ENCODE measurements at regions not wholly inside any gene's neighbourhood (a gene's known extent, or its start where the extent isn't known, plus 50 kb on each side); places are given as distances from the start of the nearest gene placed in this dataset.

DNA sequence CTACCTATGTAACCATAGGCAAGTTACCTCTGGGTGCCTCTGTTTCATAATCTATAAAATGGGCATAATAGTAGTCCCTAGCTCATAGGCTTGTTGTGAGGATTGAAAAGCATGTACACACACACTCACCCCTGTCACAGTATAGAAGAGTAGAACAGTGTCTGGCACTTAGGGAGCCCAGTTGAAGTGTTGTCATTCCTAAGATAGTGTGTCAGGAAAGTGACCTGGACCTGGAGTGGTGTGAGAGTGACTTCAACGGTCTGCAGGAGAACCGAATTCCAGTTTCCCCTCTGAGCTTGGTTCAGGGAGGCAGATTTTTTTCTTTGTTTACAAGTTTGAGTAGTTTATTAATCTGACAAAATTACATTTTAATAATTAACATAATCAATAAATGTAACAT lies 229.9 kb upstream of the MAP3K7 start:
- no peak overlapping the region for H3K9ac ChIP-seq (ENCODE audit: low read depth, low read length)
- H3K4me1 ChIP-seq (ENCODE audit: control insufficient read depth, insufficient read depth, low read length), result no peaks in the 10 kb centered on the region
- H3K27me3 ChIP-seq (ENCODE audit: control insufficient read depth, insufficient read depth, low read length), result no peaks in the 10 kb centered on the region
- no peak overlapping the region for H3K4me3 ChIP-seq (ENCODE audit: low read depth, low read length)
- H3K36me3 ChIP-seq (ENCODE audit: control insufficient read depth, insufficient read depth, low read length), result no peaks in the 10 kb centered on the region
- H3K9me3 ChIP-seq (ENCODE audit: control insufficient read depth, insufficient read depth, low read length), result no peaks in the 10 kb centered on the region

DNA sequence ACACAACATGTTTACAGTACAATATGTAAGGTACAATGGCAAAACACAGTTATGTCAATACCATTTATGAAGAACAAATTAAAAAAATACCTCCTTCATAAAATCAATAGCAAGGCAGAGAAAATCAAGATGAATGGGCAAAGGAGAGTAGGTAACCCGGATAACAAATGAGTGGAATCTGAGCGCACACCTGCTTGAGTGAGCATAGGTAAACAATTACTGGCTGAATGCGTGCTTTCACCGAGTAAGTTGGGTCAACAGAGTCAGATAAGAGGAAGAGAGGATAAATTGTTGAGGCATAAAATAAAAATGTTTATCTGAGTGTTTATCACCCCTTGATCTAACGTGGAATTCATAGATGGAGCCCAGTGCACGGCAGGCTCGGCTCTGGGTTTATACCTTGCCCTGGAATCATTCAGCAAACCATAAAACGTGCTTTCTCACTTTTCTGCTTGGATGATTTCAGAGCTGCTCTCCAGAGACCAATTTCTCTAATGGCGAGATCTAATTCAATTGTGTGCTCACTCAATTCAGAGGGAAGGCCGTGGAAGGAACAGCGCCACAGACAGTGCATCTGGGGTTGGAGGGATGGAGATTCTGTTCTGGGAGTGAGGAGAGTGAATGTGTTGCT lies 224.8 kb upstream of the MAP3K7 start:
- H3K36me3 ChIP-seq (ENCODE audit: control insufficient read depth, insufficient read depth, low read length), result no peaks in the 10 kb centered on the region

GRCh38 chr6:90809035-90809434 lies 222.2 kb upstream of the MAP3K7 start:
- Histone ChIP-seq H3K9ac (ENCODE audit: low read depth, low read length) (no peak overlapping the region), H3K4me3 (ENCODE audit: low read depth, low read length) (no peak overlapping the region), H3K27me3 (ENCODE audit: control insufficient read depth, insufficient read depth, low read length) (no peaks in the 10 kb centered on the region), H3K9me3 (ENCODE audit: control insufficient read depth, insufficient read depth, low read length) (no peaks in the 10 kb centered on the region), H3K36me3 (ENCODE audit: control insufficient read depth, insufficient read depth, low read length) (no peaks in the 10 kb centered on the region), H3K4me1 (ENCODE audit: control insufficient read depth, insufficient read depth, low read length) (peaks cover 19% of the 10 kb centered on the region)

More for the DNA sequence above, 224.8 kb upstream of the MAP3K7 start:
- Histone ChIP-seq H3K27me3 (ENCODE audit: control insufficient read depth, insufficient read depth, low read length) (no peaks in the 10 kb centered on the region), H3K4me3 (ENCODE audit: low read depth, low read length) (no peak overlapping the region), H3K9ac (ENCODE audit: low read depth, low read length) (no peak overlapping the region), H3K4me1 (ENCODE audit: control insufficient read depth, insufficient read depth, low read length) (peaks cover 19% of the 10 kb centered on the region), H3K9me3 (ENCODE audit: control insufficient read depth, insufficient read depth, low read length) (no peaks in the 10 kb centered on the region)

GRCh38 chr6:90807791-90808701 lies 221.2 kb upstream of the MAP3K7 start:
- Histone ChIP-seq H3K27me3 (ENCODE audit: control insufficient read depth, insufficient read depth, low read length) (no peaks in the 10 kb centered on the region), H3K9me3 (ENCODE audit: control insufficient read depth, insufficient read depth, low read length) (no peaks in the 10 kb centered on the region), H3K36me3 (ENCODE audit: control insufficient read depth, insufficient read depth, low read length) (no peaks in the 10 kb centered on the region), H3K9ac (ENCODE audit: low read depth, low read length) (no peak overlapping the region), H3K4me1 (ENCODE audit: control insufficient read depth, insufficient read depth, low read length) (peaks cover 19% of the 10 kb centered on the region), H3K4me3 (ENCODE audit: low read depth, low read length) (no peak overlapping the region)

DNA sequence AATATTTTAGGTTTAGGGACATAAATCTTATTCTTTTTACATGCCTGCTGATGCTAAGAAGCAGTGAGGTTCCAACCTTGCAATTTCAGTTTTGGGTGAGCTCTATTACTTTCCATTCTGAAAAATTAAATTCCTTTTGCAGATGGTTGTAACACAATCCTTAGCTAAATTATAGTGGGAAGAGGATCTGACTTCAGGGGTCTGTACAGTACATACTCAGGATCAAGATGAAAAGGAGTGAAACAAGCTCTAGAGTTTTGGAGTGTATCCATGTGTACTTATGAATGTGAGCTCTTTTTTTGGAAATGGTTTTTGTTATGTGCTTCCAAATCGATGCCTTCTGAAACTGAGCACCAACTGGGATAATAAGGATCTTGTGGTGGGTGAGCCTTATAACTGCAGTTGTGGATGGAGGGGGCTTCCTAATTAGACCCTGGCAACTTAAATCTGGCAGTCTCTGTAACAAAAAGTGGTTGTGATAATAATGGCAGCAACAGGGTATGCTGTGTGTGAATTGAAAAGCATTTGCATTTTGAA lies 218.8 kb upstream of the MAP3K7 start:
- Histone ChIP-seq H3K4me3 (ENCODE audit: low read depth, low read length) (no peak overlapping the region), H3K9ac (ENCODE audit: low read depth, low read length) (no peak overlapping the region), H3K36me3 (ENCODE audit: control insufficient read depth, insufficient read depth, low read length) (no peaks in the 10 kb centered on the region), H3K4me1 (ENCODE audit: control insufficient read depth, insufficient read depth, low read length) (peaks cover 19% of the 10 kb centered on the region), H3K27me3 (ENCODE audit: control insufficient read depth, insufficient read depth, low read length) (no peaks in the 10 kb centered on the region), H3K9me3 (ENCODE audit: control insufficient read depth, insufficient read depth, low read length) (no peaks in the 10 kb centered on the region)

DNA sequence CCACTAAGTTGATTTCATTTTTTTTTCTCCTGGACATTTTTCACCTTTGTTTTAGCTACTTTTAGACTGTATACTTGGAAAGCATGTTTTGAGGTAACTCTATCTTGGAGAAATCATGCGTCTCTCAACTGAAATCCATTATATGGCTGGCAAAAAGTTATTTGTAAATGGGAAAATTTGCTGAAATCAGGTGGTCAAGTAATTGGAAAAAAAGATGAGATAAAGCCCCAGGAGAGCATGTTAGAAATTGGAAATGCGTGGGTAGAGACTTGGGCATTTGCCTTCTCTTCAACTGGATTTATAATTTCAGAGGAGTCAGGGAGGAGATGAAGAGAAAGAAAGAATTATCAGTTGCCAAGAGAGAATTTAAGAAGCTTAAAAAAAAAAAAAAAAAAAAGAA lies 217.1 kb upstream of the MAP3K7 start:
- no peaks in the 10 kb centered on the region for H3K9me3 ChIP-seq (ENCODE audit: control insufficient read depth, insufficient read depth, low read length)
- H3K36me3 ChIP-seq (ENCODE audit: control insufficient read depth, insufficient read depth, low read length), result no peaks in the 10 kb centered on the region
- H3K9ac ChIP-seq (ENCODE audit: low read depth, low read length), result no peak overlapping the region
- no peak overlapping the region for H3K4me3 ChIP-seq (ENCODE audit: low read depth, low read length)
- H3K27me3 ChIP-seq (ENCODE audit: control insufficient read depth, insufficient read depth, low read length), result no peaks in the 10 kb centered on the region
- H3K4me1 ChIP-seq (ENCODE audit: control insufficient read depth, insufficient read depth, low read length), result peaks cover 12% of the 10 kb centered on the region

DNA sequence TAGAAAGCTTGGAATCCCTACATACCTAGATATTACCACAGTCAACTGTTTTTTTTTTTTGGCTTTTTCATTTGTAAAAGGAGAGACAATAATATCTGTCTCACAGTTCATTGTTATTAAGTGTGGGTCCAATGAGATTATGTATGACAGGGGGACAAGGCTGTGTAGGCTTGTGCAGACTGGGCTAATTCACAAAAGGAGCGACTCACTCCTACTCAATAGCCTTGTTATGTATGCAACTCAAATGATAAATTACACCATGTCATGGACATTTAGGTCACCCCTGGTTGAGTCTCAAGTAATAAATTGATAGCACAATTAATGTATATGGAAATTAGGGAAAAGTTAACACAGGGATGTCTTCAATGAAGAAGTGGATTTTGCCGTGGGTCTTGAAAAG lies 208.2 kb upstream of the MAP3K7 start:
- Histone ChIP-seq H3K9ac (ENCODE audit: low read depth, low read length) (no peak overlapping the region), H3K27me3 (ENCODE audit: control insufficient read depth, insufficient read depth, low read length) (no peaks in the 10 kb centered on the region), H3K4me3 (ENCODE audit: low read depth, low read length) (no peak overlapping the region), H3K4me1 (ENCODE audit: control insufficient read depth, insufficient read depth, low read length) (peaks cover 5% of the 10 kb centered on the region), H3K9me3 (ENCODE audit: control insufficient read depth, insufficient read depth, low read length) (no peaks in the 10 kb centered on the region), H3K36me3 (ENCODE audit: control insufficient read depth, insufficient read depth, low read length) (no peaks in the 10 kb centered on the region)

- Histone ChIP-seq H3K4me3 (ENCODE audit: low read depth, low read length) (no peak overlapping the region), H3K27me3 (ENCODE audit: control insufficient read depth, insufficient read depth, low read length) (no peaks in the 10 kb centered on the region), H3K36me3 (ENCODE audit: control insufficient read depth, insufficient read depth, low read length) (no peaks in the 10 kb centered on the region), H3K4me1 (ENCODE audit: control insufficient read depth, insufficient read depth, low read length) (peaks cover 5% of the 10 kb centered on the region), H3K9me3 (ENCODE audit: control insufficient read depth, insufficient read depth, low read length) (no peaks in the 10 kb centered on the region), H3K9ac (ENCODE audit: low read depth, low read length) (no peak overlapping the region)
These were observed 206.9 kb upstream of the MAP3K7 start for GRCh38 chr6:90793771-90794170.

DNA sequence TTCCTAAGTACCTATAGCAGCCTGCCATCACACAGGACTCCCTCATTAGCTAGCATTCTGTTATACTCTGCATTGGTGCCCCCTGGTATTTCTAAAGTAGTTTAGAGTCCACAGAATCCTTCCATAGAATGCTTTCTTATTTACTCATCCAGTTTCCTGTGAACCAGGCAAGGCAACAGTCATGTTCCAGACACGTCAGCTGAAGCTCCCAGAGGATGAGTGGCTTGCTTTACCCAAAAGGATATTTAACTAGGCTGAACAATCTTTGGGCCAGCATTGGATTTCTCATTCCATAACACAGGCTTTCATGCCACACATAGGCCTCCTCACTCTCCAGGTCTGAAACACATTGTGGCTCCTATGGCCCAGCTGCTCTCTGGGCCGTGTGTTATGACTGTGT lies 203.8 kb upstream of the MAP3K7 start:
- no peaks in the 10 kb centered on the region for H3K36me3 ChIP-seq (ENCODE audit: control insufficient read depth, insufficient read depth, low read length)
- H3K9ac ChIP-seq (ENCODE audit: low read depth, low read length), result no peak overlapping the region
- H3K4me3 ChIP-seq (ENCODE audit: low read depth, low read length), result no peak overlapping the region
- H3K9me3 ChIP-seq (ENCODE audit: control insufficient read depth, insufficient read depth, low read length), result no peaks in the 10 kb centered on the region
- no peaks in the 10 kb centered on the region for H3K27me3 ChIP-seq (ENCODE audit: control insufficient read depth, insufficient read depth, low read length)
- peaks cover 5% of the 10 kb centered on the region for H3K4me1 ChIP-seq (ENCODE audit: control insufficient read depth, insufficient read depth, low read length)

DNA sequence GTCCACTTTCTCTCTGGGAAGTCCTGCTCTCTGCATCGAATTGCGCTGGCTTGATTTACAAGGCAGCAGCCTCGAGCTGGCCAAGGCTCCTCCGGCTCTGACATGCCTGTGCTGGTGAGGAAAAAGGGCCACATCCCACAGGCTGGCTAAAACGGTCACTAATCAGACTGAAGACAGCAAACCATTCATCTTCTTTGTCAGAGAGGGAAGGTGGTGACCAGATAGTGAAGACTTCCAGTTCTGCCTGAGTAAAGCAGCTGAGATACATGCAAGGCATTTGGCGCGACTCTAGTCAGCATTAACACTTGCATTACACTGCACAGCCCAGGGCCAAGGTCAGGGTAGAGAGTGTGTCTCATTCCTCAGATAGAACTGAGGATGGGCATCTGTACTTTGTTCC lies 203.2 kb upstream of the MAP3K7 start:
- no peaks in the 10 kb centered on the region for H3K9me3 ChIP-seq (ENCODE audit: control insufficient read depth, insufficient read depth, low read length)
- no peaks in the 10 kb centered on the region for H3K27me3 ChIP-seq (ENCODE audit: control insufficient read depth, insufficient read depth, low read length)
- no peak overlapping the region for H3K9ac ChIP-seq (ENCODE audit: low read depth, low read length)
- no peaks in the 10 kb centered on the region for H3K36me3 ChIP-seq (ENCODE audit: control insufficient read depth, insufficient read depth, low read length)
- no peak overlapping the region for H3K4me3 ChIP-seq (ENCODE audit: low read depth, low read length)
- peaks cover 5% of the 10 kb centered on the region for H3K4me1 ChIP-seq (ENCODE audit: control insufficient read depth, insufficient read depth, low read length)

GRCh38 chr6:90788781-90789180 lies 201.9 kb upstream of the MAP3K7 start:
- no peaks in the 10 kb centered on the region for H3K9me3 ChIP-seq (ENCODE audit: control insufficient read depth, insufficient read depth, low read length)
- peaks cover 4% of the 10 kb centered on the region for H3K4me1 ChIP-seq (ENCODE audit: control insufficient read depth, insufficient read depth, low read length)
- H3K4me3 ChIP-seq (ENCODE audit: low read depth, low read length), result no peak overlapping the region
- H3K27me3 ChIP-seq (ENCODE audit: control insufficient read depth, insufficient read depth, low read length), result no peaks in the 10 kb centered on the region
- H3K36me3 ChIP-seq (ENCODE audit: control insufficient read depth, insufficient read depth, low read length), result no peaks in the 10 kb centered on the region
- H3K9ac ChIP-seq (ENCODE audit: low read depth, low read length), result no peak overlapping the region

DNA sequence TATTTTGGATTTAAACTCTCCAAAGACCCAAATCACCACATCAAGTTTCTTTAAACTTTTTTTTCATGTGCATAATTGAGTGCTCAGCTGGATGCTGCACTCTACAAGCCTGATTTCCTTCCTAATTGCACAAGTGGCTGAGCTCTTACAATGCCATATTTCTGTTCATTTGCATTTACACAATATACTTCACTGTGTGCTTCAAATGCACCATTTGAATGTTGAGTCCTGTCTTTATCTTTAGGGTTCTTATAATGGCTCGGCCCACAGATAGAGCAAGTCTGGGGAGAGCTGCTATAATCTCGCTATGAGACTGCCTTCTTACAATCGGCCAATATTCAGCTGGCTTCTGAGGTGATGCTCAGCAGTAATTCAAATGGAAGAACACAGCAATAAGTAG lies 200.6 kb upstream of the MAP3K7 start:
- H3K9ac ChIP-seq (ENCODE audit: low read depth, low read length), result no peak overlapping the region
- no peaks in the 10 kb centered on the region for H3K36me3 ChIP-seq (ENCODE audit: control insufficient read depth, insufficient read depth, low read length)
- H3K9me3 ChIP-seq (ENCODE audit: control insufficient read depth, insufficient read depth, low read length), result no peaks in the 10 kb centered on the region
- no peaks in the 10 kb centered on the region for H3K4me1 ChIP-seq (ENCODE audit: control insufficient read depth, insufficient read depth, low read length)
- no peak overlapping the region for H3K4me3 ChIP-seq (ENCODE audit: low read depth, low read length)
- no peaks in the 10 kb centered on the region for H3K27me3 ChIP-seq (ENCODE audit: control insufficient read depth, insufficient read depth, low read length)
